Lung (tissue), 11 donors: ENCODE measurements at regions not wholly inside any gene's neighbourhood (a gene's known extent, or its start where the extent isn't known, plus 50 kb on each side); places are given as distances from the start of the nearest gene placed in this dataset.

Experiments used
- ATAC-seq: fragments of 200-7000 bp; cut with Tn5 transposase; one replicate; pipeline ENCODE4 v1.9.1; 2020; ENCODE audit warnings: moderate number of reproducible peaks; ENCODE audit not compliant: insufficient read depth, low FRiP score
- DNase-seq, 3 donors: peaks; one replicate each; pipeline ENCODE4 v3.0.0-alpha.2; 2013 to 2017
- H3K27ac ChIP-seq, 2 donors: one replicate each; pipeline ENCODE4 v1.5.1; 2013; ENCODE audit warnings: mild to moderate bottlenecking in 2 of 2, moderate library complexity in 2 of 2, control low read depth in 1 of 2, inconsistent platforms in 1 of 2, low read depth in 1 of 2, low read length in 1 of 2
- H3K27me3 ChIP-seq, 3 donors: one replicate each; pipeline ENCODE4 v1.5.1; 2013; ENCODE audit warnings: low read length in 2 of 3; ENCODE audit not compliant: control insufficient read depth in 3 of 3, insufficient read depth in 3 of 3
- H3K36me3 ChIP-seq, 4 donors: one replicate each; pipeline ENCODE4 v1.5.1; 2013; ENCODE audit warnings: low read length in 4 of 4, mild to moderate bottlenecking in 1 of 4, moderate library complexity in 1 of 4; ENCODE audit not compliant: control insufficient read depth in 4 of 4, insufficient read depth in 4 of 4
- H3K4me1 ChIP-seq, 5 donors: one replicate each; pipeline ENCODE4 v1.5.1; 2013; ENCODE audit warnings: low read length in 5 of 5, mild to moderate bottlenecking in 2 of 5, moderate library complexity in 1 of 5; ENCODE audit not compliant: control insufficient read depth in 5 of 5, insufficient read depth in 5 of 5
- H3K4me3 ChIP-seq: one replicate; pipeline ENCODE4 v1.5.1; 2013; ENCODE audit warnings: mild to moderate bottlenecking, control low read depth, moderate library complexity
- H3K9ac ChIP-seq, 2 donors: one replicate each; pipeline ENCODE4 v1.5.1; 2013; ENCODE audit warnings: low read length in 2 of 2, control low read depth in 1 of 2; ENCODE audit not compliant: insufficient read depth in 1 of 2
- H3K9me3 ChIP-seq, 4 donors: one replicate each; pipeline ENCODE4 v1.5.1; 2013; ENCODE audit warnings: low read length in 3 of 4, mild to moderate bottlenecking in 1 of 4, moderate library complexity in 1 of 4; ENCODE audit not compliant: control insufficient read depth in 4 of 4, insufficient read depth in 3 of 4
- CTCF ChIP-seq: IDR thresholded peaks from 2 replicates; pipeline ENCODE4 v1.5.1; 2012; ENCODE audit warnings: mild to moderate bottlenecking; ENCODE audit errors: control extremely low read depth, extremely low read depth
- WGBS, 2 donors: extraction: QIAGEN DNeasy Blood & Tissue Kit; methylation state at CpG; one replicate each; pipeline ENCODE4 v1.1.7; 2013; 5-methylcytosine and 5-hydroxymethylcytosine counted together
- donor health status: control.
- donor health status: control.
- donor health status: Bipolar disorder and iron deficiency.
- donor health status: healthy.
- donor health status: DM: yes; HTN: yes; CAD: no.

GRCh38 chr10:3401491-3401938, 228.9 kb upstream of the PITRM1 start:
- Histone ChIP-seq H3K27me3 (no peaks in the 10 kb centered on the region), H3K27ac (no peak overlapping the region), H3K4me1 (peaks cover 0 to 34% (median 7%) of the 10 kb centered on the region in 5 donors), H3K36me3 (no peaks in the 10 kb centered on the region), H3K4me3 (no peak overlapping the region), H3K9ac (no peak overlapping the region), H3K9me3 (no peaks in the 10 kb centered on the region)
- DNase-seq (no peak), ATAC-seq (no peak)
- WGBS, 2 donors: 73 to 88% methylated on average over 6 of the region's 6 CpGs
- TF ChIP-seq CTCF: no peak

DNA sequence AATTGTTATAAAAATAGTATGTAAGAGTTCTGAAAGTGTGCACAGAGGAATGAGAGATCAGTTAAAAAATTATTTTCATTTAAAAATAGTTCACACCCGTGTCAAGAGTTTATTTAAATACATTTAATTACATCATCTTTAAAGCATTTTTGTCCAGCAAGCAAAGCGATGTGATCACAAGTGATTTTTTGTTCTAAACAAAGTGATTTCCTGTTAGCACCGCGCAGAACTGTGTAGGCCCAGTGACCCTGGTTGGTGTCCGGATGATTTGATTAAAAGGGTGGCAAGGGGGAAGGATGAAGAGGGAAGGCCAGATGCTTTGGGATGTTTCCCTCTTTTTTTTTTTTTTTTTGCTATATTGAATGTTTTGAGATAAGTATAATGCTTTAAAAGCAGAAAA, 227.8 kb upstream of the PITRM1 start:
- no peak overlapping the region for H3K9ac ChIP-seq
- no peaks in the 10 kb centered on the region for H3K27me3 ChIP-seq
- DNase-seq: peak; percentile 72 to 86 (median 84)
- H3K4me1 ChIP-seq: peaks cover 0 to 31% (median 12%) of the 10 kb centered on the region in 5 donors
- no peak for TF ChIP-seq CTCF
- ATAC-seq: no peak
- H3K9me3 ChIP-seq: no peaks in the 10 kb centered on the region
- no peak overlapping the region for H3K4me3 ChIP-seq
- H3K36me3 ChIP-seq: no peaks in the 10 kb centered on the region
- WGBS, 2 donors: 38 to 68% methylated on average over 5 of the region's 5 CpGs
- H3K27ac ChIP-seq: no peak overlapping the region

- H3K27me3 ChIP-seq: no peaks in the 10 kb centered on the region
- WGBS, 2 donors: 42 to 43% methylated on average over 6 of the region's 6 CpGs
Measured at GRCh38 chr10:3399756-3400155, 227.2 kb upstream of the PITRM1 start.

More at GRCh38 chr10:3399756-3400155, 227.2 kb upstream of the PITRM1 start:
- ATAC-seq (no peak), DNase-seq (no peak)
- peak overlapping the region; percentile 23 to 57 for H3K27ac ChIP-seq
- peaks cover 0 to 31% (median 14%) of the 10 kb centered on the region in 5 donors for H3K4me1 ChIP-seq
- H3K9me3 ChIP-seq: peaks cover 0 to 1% (median 0%) of the 10 kb centered on the region in 4 donors
- H3K36me3 ChIP-seq: no peaks in the 10 kb centered on the region
- TF ChIP-seq CTCF: no peak
- H3K9ac ChIP-seq: no peak overlapping the region
- no peak overlapping the region for H3K4me3 ChIP-seq
